ENCODE measurements at regions not wholly inside any gene's neighbourhood (a gene's known extent, or its start where the extent isn't known, plus 50 kb on each side); places are given as distances from the start of the nearest gene placed in this dataset.

DNA sequence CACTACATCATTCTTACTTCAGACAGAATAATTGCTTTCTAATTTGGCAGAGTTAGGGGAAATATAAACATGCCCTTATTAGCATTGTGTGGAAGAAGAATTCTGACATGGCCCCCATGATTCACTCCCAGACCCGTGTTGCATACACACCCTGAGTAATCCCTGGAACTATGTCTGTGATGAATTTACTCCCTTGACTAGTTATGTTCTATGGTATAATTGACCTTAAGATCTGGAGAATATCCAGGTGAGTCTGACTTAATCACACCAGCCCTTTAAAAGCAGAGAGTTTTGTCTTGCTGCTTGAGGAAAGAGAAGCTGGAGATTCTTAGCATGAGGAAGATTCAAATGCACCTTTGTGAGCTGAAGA lies 262.9 kb downstream of the SOX4 start:
- DNase-seq (ENCODE audit: low read depth): peak; percentile 70
- Histone ChIP-seq H3K27me3 (ENCODE audit: control insufficient read depth, insufficient read depth, low read length) (no peaks in the 10 kb centered on the region), H3K36me3 (ENCODE audit: control insufficient read depth, insufficient read depth, low read length) (no peaks in the 10 kb centered on the region), H3K4me3 (ENCODE audit: low read depth, low read length) (no peak overlapping the region)
- TF ChIP-seq, protein P1, sequence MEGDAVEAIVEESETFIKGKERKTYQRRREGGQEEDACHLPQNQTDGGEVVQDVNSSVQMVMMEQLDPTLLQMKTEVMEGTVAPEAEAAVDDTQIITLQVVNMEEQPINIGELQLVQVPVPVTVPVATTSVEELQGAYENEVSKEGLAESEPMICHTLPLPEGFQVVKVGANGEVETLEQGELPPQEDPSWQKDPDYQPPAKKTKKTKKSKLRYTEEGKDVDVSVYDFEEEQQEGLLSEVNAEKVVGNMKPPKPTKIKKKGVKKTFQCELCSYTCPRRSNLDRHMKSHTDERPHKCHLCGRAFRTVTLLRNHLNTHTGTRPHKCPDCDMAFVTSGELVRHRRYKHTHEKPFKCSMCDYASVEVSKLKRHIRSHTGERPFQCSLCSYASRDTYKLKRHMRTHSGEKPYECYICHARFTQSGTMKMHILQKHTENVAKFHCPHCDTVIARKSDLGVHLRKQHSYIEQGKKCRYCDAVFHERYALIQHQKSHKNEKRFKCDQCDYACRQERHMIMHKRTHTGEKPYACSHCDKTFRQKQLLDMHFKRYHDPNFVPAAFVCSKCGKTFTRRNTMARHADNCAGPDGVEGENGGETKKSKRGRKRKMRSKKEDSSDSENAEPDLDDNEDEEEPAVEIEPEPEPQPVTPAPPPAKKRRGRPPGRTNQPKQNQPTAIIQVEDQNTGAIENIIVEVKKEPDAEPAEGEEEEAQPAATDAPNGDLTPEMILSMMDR (IDR thresholded peaks at IDR 0.05; ENCODE audit: insufficient read depth, low read length, poor library complexity, severe bottlenecking): no peak

DNA sequence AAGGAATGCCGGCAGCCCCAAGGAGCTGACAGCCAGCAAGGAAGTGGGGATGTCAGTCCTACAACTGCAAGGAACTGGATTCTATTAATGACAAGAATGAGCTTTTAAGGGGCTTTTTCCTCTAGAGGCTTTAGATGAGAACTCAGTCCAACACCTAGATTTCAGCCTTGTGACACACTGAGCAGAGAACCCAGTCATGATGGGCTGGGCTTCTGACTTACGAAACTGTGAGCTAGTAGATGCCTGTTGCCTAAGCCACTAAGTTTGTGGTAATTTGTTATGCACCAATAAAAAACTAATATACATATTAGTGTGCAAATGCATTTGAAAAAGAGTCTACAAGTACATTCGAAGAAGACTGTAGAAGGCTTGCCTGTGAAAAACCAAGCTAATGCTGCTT lies 263.3 kb downstream of the SOX4 start:
- no peak for DNase-seq (ENCODE audit: low read depth)
- no peaks in the 10 kb centered on the region for H3K36me3 ChIP-seq (ENCODE audit: control insufficient read depth, insufficient read depth, low read length)
- H3K4me3 ChIP-seq (ENCODE audit: low read depth, low read length): no peak overlapping the region
- TF ChIP-seq, protein P1 (IDR thresholded peaks at IDR 0.05; ENCODE audit: insufficient read depth, low read length, poor library complexity, severe bottlenecking): no peak
- H3K27me3 ChIP-seq (ENCODE audit: control insufficient read depth, insufficient read depth, low read length): no peaks in the 10 kb centered on the region

DNA sequence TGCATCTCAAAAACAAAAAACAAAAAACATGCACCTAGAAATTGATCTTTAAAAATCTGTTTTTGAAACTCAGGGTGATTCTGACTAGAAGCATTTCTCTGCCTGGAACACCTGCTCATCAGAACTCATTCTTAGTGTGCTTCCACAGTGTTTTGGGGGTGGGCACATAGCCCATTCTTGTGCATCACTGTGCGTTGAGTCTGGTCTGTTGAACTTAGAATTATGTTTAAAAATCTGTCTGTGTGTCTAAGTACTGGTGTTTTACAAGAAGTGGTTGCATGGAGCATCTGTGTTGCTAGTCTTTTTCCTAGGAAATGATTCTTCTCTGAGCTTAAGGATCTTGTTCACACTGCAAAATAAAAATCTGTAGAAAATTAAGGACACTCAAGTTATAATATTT lies 264.5 kb downstream of the SOX4 start:
- Histone ChIP-seq H3K36me3 (ENCODE audit: control insufficient read depth, insufficient read depth, low read length) (no peaks in the 10 kb centered on the region), H3K27me3 (ENCODE audit: control insufficient read depth, insufficient read depth, low read length) (no peaks in the 10 kb centered on the region), H3K4me3 (ENCODE audit: low read depth, low read length) (no peak overlapping the region)
- TF ChIP-seq, protein P1 (IDR thresholded peaks at IDR 0.05; ENCODE audit: insufficient read depth, low read length, poor library complexity, severe bottlenecking): no peak
- no peak for DNase-seq (ENCODE audit: low read depth)

DNA sequence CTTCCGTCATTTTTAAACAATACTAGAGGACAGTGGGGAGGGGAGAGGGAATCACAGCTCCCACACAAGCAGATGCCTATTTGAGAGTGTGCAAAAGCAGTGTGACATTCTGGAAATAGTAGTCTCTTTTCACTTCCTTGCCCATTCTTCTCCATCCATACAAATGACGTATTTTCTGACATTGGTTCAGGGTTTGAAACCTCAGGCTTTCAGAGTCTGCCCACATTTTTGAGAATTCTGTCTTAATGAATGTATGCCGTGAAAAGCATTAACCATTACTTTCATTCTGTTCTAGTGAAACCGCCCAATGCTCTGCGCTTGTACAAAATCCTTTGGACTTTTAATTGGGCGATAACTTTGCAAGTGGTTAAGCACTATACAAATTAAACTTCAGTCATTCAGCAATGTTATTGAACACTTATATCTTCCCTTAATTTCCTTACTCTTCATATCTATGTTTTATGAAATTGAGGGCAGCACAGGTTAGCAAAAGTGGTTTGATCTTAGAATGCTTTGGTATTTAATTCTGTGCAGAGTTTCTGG lies 265.7 kb downstream of the SOX4 start:
- DNase-seq (ENCODE audit: low read depth): no peak
- TF ChIP-seq, protein P1 (IDR thresholded peaks at IDR 0.05; ENCODE audit: insufficient read depth, low read length, poor library complexity, severe bottlenecking): no peak
- H3K27me3 ChIP-seq (ENCODE audit: control insufficient read depth, insufficient read depth, low read length): no peaks in the 10 kb centered on the region
- no peaks in the 10 kb centered on the region for H3K36me3 ChIP-seq (ENCODE audit: control insufficient read depth, insufficient read depth, low read length)
- H3K4me3 ChIP-seq (ENCODE audit: low read depth, low read length): no peak overlapping the region

DNA sequence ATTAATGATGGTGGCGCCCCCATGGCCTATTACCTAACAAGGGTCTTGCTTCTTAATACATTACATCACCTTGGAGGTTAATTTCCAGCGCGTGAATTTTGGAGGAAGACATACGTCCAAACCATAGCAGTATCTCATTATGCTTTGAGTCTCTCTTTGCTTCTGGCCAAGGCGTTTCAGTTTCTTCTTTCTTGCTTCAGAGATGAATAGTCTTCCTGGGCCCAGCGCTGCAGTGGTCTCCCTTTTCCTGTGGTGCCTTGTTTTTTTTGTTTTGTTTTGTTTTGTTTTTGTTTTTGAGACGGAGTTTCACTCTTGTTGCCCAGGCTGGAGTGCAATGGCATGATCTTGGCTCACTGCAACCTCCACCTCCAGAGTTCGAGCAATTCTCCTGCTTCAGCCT lies 268.4 kb downstream of the SOX4 start:
- DNase-seq (ENCODE audit: low read depth): no peak
- no peaks in the 10 kb centered on the region for H3K36me3 ChIP-seq (ENCODE audit: control insufficient read depth, insufficient read depth, low read length)
- TF ChIP-seq, protein P1 (IDR thresholded peaks at IDR 0.05; ENCODE audit: insufficient read depth, low read length, poor library complexity, severe bottlenecking): no peak
- no peak overlapping the region for H3K4me3 ChIP-seq (ENCODE audit: low read depth, low read length)
- H3K27me3 ChIP-seq (ENCODE audit: control insufficient read depth, insufficient read depth, low read length): no peaks in the 10 kb centered on the region

DNA sequence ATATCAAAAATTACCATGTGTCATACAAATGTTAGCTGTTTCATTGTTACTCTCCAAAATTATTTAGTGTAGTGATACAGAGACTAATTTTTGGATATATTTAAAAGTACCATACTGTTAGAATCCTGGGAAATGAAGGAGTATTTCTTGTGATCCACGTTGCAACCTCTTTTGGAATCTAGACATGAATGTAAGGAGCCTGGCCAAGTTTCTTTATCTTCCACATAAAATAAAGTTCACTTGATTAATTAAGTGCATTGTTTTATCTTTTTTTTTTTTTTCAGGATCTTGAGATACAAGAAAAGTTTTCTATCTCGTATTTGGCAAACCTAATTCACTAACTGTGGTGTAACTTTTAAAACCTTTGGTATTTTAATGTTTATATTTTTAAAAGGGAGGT lies 270.7 kb downstream of the SOX4 start:
- no peak overlapping the region for H3K4me3 ChIP-seq (ENCODE audit: low read depth, low read length)
- no peaks in the 10 kb centered on the region for H3K27me3 ChIP-seq (ENCODE audit: control insufficient read depth, insufficient read depth, low read length)
- H3K36me3 ChIP-seq (ENCODE audit: control insufficient read depth, insufficient read depth, low read length): no peaks in the 10 kb centered on the region
- no peak for DNase-seq (ENCODE audit: low read depth)
- TF ChIP-seq, protein P1 (IDR thresholded peaks at IDR 0.05; ENCODE audit: insufficient read depth, low read length, poor library complexity, severe bottlenecking): no peak
